ENCODE measurements at regions not wholly inside any gene's neighbourhood (a gene's known extent, or its start where the extent isn't known, plus 50 kb on each side); places are given as distances from the start of the nearest gene placed in this dataset.
"Not testable (repeated sequence)": the region's sequence is repeated elsewhere in the genome, so short reads cannot be mapped to it uniquely, and the experiment has no call there.

DNA sequence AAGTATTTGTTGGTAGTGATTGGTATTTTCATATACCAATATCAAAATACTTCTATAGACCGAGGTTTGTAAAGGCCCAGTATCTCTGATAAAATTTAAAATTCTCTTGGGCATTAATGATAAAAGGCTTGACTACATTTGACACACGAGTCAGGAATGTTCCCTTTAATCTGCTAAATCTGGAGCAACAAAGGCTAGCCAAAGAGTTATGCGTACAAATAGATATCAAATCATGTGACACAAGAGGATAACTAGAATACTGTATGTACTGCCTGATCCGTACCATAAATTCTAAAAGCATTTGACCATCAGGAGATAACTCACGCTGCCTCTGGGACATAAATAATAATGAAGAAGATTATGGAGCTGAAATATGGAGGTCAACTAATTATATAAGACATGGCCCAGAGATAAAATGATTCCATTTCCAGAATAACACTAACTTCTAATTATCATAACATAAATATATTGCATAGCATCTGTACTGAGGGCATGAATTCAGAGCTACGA is 64.2 kb upstream of the SH3GLB1 start:
- TF ChIP-seq CSDC2 (CRISPR knock-in tag; IDR thresholded peaks at IDR 0.05) = no peak
- TF ChIP-seq, protein P1, sequence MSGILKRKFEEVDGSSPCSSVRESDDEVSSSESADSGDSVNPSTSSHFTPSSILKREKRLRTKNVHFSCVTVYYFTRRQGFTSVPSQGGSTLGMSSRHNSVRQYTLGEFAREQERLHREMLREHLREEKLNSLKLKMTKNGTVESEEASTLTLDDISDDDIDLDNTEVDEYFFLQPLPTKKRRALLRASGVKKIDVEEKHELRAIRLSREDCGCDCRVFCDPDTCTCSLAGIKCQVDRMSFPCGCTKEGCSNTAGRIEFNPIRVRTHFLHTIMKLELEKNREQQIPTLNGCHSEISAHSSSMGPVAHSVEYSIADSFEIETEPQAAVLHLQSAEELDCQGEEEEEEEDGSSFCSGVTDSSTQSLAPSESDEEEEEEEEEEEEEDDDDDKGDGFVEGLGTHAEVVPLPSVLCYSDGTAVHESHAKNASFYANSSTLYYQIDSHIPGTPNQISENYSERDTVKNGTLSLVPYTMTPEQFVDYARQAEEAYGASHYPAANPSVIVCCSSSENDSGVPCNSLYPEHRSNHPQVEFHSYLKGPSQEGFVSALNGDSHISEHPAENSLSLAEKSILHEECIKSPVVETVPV (CRISPR knock-in tag; IDR thresholded peaks at IDR 0.05) = no peak
- no peak for ATAC-seq

GRCh38 chr1:86641318-86641717 is 63.1 kb upstream of the SH3GLB1 start:
- TF ChIP-seq BACH2 (CRISPR knock-in tag; IDR thresholded peaks at IDR 0.05; ENCODE audit: borderline replicate concordance) (no peak), TOX (CRISPR knock-in tag; IDR thresholded peaks at IDR 0.05; ENCODE audit: borderline replicate concordance) (no peak), ESRRG (CRISPR knock-in tag; IDR thresholded peaks at IDR 0.05) (no peak), ISL1 (CRISPR knock-in tag; IDR thresholded peaks at IDR 0.05) (no peak), SNAI2 (CRISPR knock-in tag; IDR thresholded peaks at IDR 0.05) (no peak), TSHZ2 (CRISPR knock-in tag; IDR thresholded peaks at IDR 0.05) (no peak), CSDC2 (CRISPR knock-in tag; IDR thresholded peaks at IDR 0.05) (no peak), ZNF8 (CRISPR knock-in tag; IDR thresholded peaks at IDR 0.05) (no peak), ZNF565 (CRISPR knock-in tag; conservative IDR thresholded peaks at IDR 0.05; ENCODE audit: low read depth) (no peak), ZNF70 (CRISPR knock-in tag; IDR thresholded peaks at IDR 0.05) (no peak), CREB5 (CRISPR knock-in tag; IDR thresholded peaks at IDR 0.05; ENCODE audit: low read depth) (no peak), ZC3H10 (CRISPR knock-in tag; IDR thresholded peaks at IDR 0.05) (no peak)
- TF ChIP-seq, protein P1 (CRISPR knock-in tag; IDR thresholded peaks at IDR 0.05) = no peak
- ATAC-seq = no peak

DNA sequence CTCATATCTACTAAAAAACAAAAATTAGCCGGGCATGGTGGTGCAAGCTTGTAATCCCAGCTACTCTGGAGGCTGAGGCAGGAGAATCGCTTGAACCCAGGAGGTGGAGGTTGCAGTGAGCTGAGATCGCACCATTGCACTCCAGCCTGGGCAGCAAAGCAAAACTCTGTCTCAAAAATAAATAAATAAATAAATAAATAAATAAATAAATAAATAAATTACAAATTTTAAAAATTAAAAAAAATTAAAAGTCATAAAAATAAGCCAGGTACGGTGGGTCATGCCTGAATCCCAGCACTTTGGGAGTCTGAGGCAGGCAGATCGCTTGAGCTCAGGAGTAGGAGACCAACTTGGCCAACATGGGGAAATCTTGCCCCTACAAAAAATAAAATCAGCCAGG is 59.7 kb upstream of the SH3GLB1 start:
- not testable (repeated sequence) for ATAC-seq

- no peak for ATAC-seq
- no peak for TF ChIP-seq POU6F1 (CRISPR knock-in tag; IDR thresholded peaks at IDR 0.05; ENCODE audit: borderline replicate concordance, low read depth)
- no peak for TF ChIP-seq ARNTL (CRISPR knock-in tag; IDR thresholded peaks at IDR 0.05; ENCODE audit: borderline replicate concordance, low read depth)
- no peak for TF ChIP-seq TOX (CRISPR knock-in tag; IDR thresholded peaks at IDR 0.05; ENCODE audit: borderline replicate concordance)
- TF ChIP-seq SNAI2 (CRISPR knock-in tag; IDR thresholded peaks at IDR 0.05) = no peak
- TF ChIP-seq ZFP30 (CRISPR knock-in tag; IDR thresholded peaks at IDR 0.05) = no peak
- TF ChIP-seq PATZ1 (CRISPR knock-in tag; IDR thresholded peaks at IDR 0.05; ENCODE audit: borderline replicate concordance) = no peak
- TF ChIP-seq GLIS3 (CRISPR knock-in tag; IDR thresholded peaks at IDR 0.05) = no peak
- no peak for TF ChIP-seq ZC3H10 (CRISPR knock-in tag; IDR thresholded peaks at IDR 0.05)
- TF ChIP-seq ZNF70 (CRISPR knock-in tag; IDR thresholded peaks at IDR 0.05) = no peak
- TF ChIP-seq, protein P1 (CRISPR knock-in tag; IDR thresholded peaks at IDR 0.05) = no peak
- no peak for TF ChIP-seq ZNF565 (CRISPR knock-in tag; conservative IDR thresholded peaks at IDR 0.05; ENCODE audit: low read depth)
Measured at GRCh38 chr1:86645851-86646250, 58.5 kb upstream of the SH3GLB1 start.

Measured in SK-N-SH treated with all-trans-retinoic acid at 6 μM for 48 hours (cell line).